H1 (cell line): ENCODE measurements at regions not wholly inside any gene's neighbourhood (a gene's known extent, or its start where the extent isn't known, plus 50 kb on each side); places are given as distances from the start of the nearest gene placed in this dataset.

Experiments
- CTCF ChIA-PET: fragments of 300-600 bp; sonication (Branson Sonifier 250); formaldehyde crosslinking; loops from one replicate; lab custom pipeline; 2021; ENCODE audit not compliant: partially characterized antibody; lab: Charles Lee
- POLR2A ChIA-PET: fragments of 300-600 bp; sonication (Branson Sonifier 250); formaldehyde crosslinking; loops from one replicate; lab custom pipeline; 2021; ENCODE audit warnings: inconsistent platforms; ENCODE audit not compliant: partially characterized antibody; lab: Charles Lee
- DNase-seq, 2 experiments: peaks; one replicate each; pipeline versions ENCODE4 v3.0.0 to v3.0.0-alpha.2; 2010 to 2022; ENCODE audit warnings: low spot score in 2 of 2, low read depth in 1 of 2, mixed read lengths in 1 of 2
- FAIRE-seq: peaks from 2 replicates; lab custom pipeline; 2011; peaks lifted over from hg19 to GRCh38; lab: Jason Lieb, UNC
- H2AFZ ChIP-seq: 2 replicates; pipeline ENCODE4 v1.8.1; 2012; ENCODE audit warnings: low read length, inconsistent platforms
- H2AK5ac ChIP-seq: 2 replicates; pipeline ENCODE4 v1.6.1; 2013; ENCODE audit warnings: low read depth, low read length
- H2BK120ac ChIP-seq: replicated peaks from 2 replicates; pipeline ENCODE3; 2013; ENCODE audit warnings: low read depth, low read length, inconsistent platforms
- H2BK12ac ChIP-seq: 2 replicates; pipeline ENCODE4 v1.6.1; 2013; ENCODE audit warnings: low read depth, low read length
- H2BK15ac ChIP-seq: 2 replicates; pipeline ENCODE4 v1.6.1; 2013; ENCODE audit warnings: low read length
- H2BK20ac ChIP-seq: 2 replicates; pipeline ENCODE4 v1.6.1; 2013; ENCODE audit warnings: low read length
- H2BK5ac ChIP-seq: 2 replicates; pipeline ENCODE4 v1.6.1; 2013; ENCODE audit warnings: low read depth, low read length
- H3K14ac ChIP-seq: 2 replicates; pipeline ENCODE4 v1.6.1; 2013; ENCODE audit warnings: inconsistent platforms; ENCODE audit not compliant: insufficient read length
- H3K18ac ChIP-seq: 2 replicates; pipeline ENCODE4 v1.6.1; 2013; ENCODE audit warnings: low read length; ENCODE audit errors: extremely low read depth
- H3K23ac ChIP-seq: 2 replicates; pipeline ENCODE4 v1.6.1; 2013; ENCODE audit warnings: inconsistent platforms; ENCODE audit not compliant: insufficient read length
- H3K23me2 ChIP-seq: 2 replicates; pipeline ENCODE4 v1.6.1; 2013; ENCODE audit warnings: low read depth, low read length
- H3K27ac ChIP-seq: 2 replicates; pipeline ENCODE4 v1.6.1; 2011; ENCODE audit warnings: low read depth, low read length, inconsistent platforms
- H3K27me3 ChIP-seq, 4 experiments: replicated peaks in 1 of 4; 1 replicate in 1 of 4; 2 replicates in 3 of 4; pipeline versions ENCODE4 v1.6.1 to v1.8.1; 2011 to 2013; ENCODE audit warnings: low read length in 3 of 4, mild to moderate bottlenecking in 3 of 4, inconsistent platforms in 2 of 4, mixed read lengths in 2 of 4, moderate library complexity in 1 of 4; ENCODE audit not compliant: control insufficient read depth in 3 of 4, insufficient read depth in 3 of 4; ENCODE audit errors: extremely low read depth in 1 of 4
- H3K36me3 ChIP-seq, 4 experiments: 2 replicates each; pipeline versions ENCODE4 v1.6.1 to v1.8.1; 2011 to 2013; ENCODE audit warnings: mild to moderate bottlenecking in 4 of 4, low read length in 3 of 4, moderate library complexity in 2 of 4, control low read depth in 1 of 4, inconsistent platforms in 1 of 4; ENCODE audit not compliant: insufficient read depth in 4 of 4, control insufficient read depth in 2 of 4
- H3K4ac ChIP-seq: replicated peaks from 2 replicates; pipeline ENCODE3; 2013; ENCODE audit warnings: low read length, low read depth, mixed read lengths, inconsistent platforms; ENCODE audit not compliant: insufficient read length
- H3K4me1 ChIP-seq, 4 experiments: replicated peaks in 1 of 4; 1 replicate in 1 of 4; 2 replicates in 3 of 4; pipeline versions ENCODE4 v1.6.1 to v1.8.1; 2011 to 2013; ENCODE audit warnings: low read length in 3 of 4, inconsistent platforms in 2 of 4, mixed read lengths in 1 of 4; ENCODE audit not compliant: insufficient read depth in 4 of 4, control insufficient read depth in 3 of 4
- H3K4me2 ChIP-seq, 2 experiments: 2 replicates each; pipeline versions ENCODE4 v1.6.1 to v1.8.1; 2011 to 2013; ENCODE audit warnings: low read depth in 2 of 2, low read length in 2 of 2, control low read depth in 1 of 2, inconsistent platforms in 1 of 2, mild to moderate bottlenecking in 1 of 2; ENCODE audit not compliant: insufficient read depth in 1 of 2
- H3K4me3 ChIP-seq, 4 experiments: fragments of 200-600, 300-600 bp in 1 of 4; sonication (generic), shearing (Covaris generic), sonication (Bioruptor Twin) in 1 of 4; 2 replicates each; pipeline versions ENCODE4 v1.5.1 to v1.8.1; 2011 to 2016; ENCODE audit warnings: low read length in 4 of 4, low read depth in 3 of 4, control low read depth in 2 of 4, inconsistent platforms in 2 of 4, mild to moderate bottlenecking in 2 of 4, mixed read lengths in 1 of 4, moderate library complexity in 1 of 4; ENCODE audit not compliant: insufficient read depth in 2 of 4; ENCODE audit errors: extremely low read depth in 1 of 4
- H3K56ac ChIP-seq: replicated peaks from 2 replicates; pipeline ENCODE3; 2013; ENCODE audit warnings: low read depth, mild to moderate bottlenecking, mixed read lengths, low read length, inconsistent platforms; ENCODE audit not compliant: insufficient read length
- H3K79me1 ChIP-seq: 2 replicates; pipeline ENCODE4 v1.6.1; 2013; ENCODE audit warnings: low read depth, low read length, control low read depth
- H3K79me2 ChIP-seq, 2 experiments: 2 replicates each; pipeline versions ENCODE4 v1.6.1 to v1.8.1; 2012 to 2013; ENCODE audit warnings: low read length in 2 of 2, mild to moderate bottlenecking in 2 of 2, inconsistent platforms in 1 of 2; ENCODE audit not compliant: insufficient read depth in 2 of 2, control insufficient read depth in 1 of 2
- H3K9ac ChIP-seq, 4 experiments: replicated peaks in 1 of 4; 1 replicate in 1 of 4; 2 replicates in 3 of 4; pipeline versions ENCODE4 v1.6.1 to v1.8.1; 2011 to 2013; ENCODE audit warnings: low read depth in 3 of 4, low read length in 3 of 4, control low read depth in 2 of 4, mild to moderate bottlenecking in 2 of 4, moderate library complexity in 2 of 4, inconsistent platforms in 1 of 4; ENCODE audit errors: extremely low read depth in 1 of 4
- H3K9me3 ChIP-seq, 2 experiments: 2 replicates each; pipeline versions ENCODE4 v1.6.1 to v1.8.1; 2012 to 2013; ENCODE audit warnings: mild to moderate bottlenecking in 2 of 2, moderate library complexity in 2 of 2, control low read depth in 1 of 2, inconsistent platforms in 1 of 2, low read depth in 1 of 2, low read length in 1 of 2, mixed read lengths in 1 of 2; ENCODE audit not compliant: insufficient read depth in 2 of 2
- H4K20me1 ChIP-seq, 2 experiments: replicated peaks in 1 of 2; 2 replicates each; pipeline versions ENCODE3 to v1.8.1; 2011 to 2013; ENCODE audit warnings: inconsistent platforms in 2 of 2, low read length in 2 of 2, mild to moderate bottlenecking in 1 of 2; ENCODE audit not compliant: insufficient read depth in 2 of 2, control insufficient read depth in 1 of 2
- H4K5ac ChIP-seq: 2 replicates; pipeline ENCODE4 v1.6.1; 2013; ENCODE audit warnings: low read length, low read depth, mixed read lengths, inconsistent platforms; ENCODE audit not compliant: insufficient read length
- H4K8ac ChIP-seq: 2 replicates; pipeline ENCODE4 v1.8.0; 2013; ENCODE audit warnings: mild to moderate bottlenecking, moderate library complexity, low read length, inconsistent platforms; ENCODE audit not compliant: insufficient read depth; ENCODE audit errors: extremely low read depth
- H4K91ac ChIP-seq: replicated peaks from 2 replicates; pipeline ENCODE3; 2013; ENCODE audit warnings: low read length, mixed read lengths, inconsistent platforms; ENCODE audit not compliant: insufficient read length
- CBX8 ChIP-seq: fragments of 300-800, 300-1000 bp; sonication (generic); IDR thresholded peaks from 2 replicates; pipeline ENCODE4 v1.7.1; 2016; ENCODE audit warnings: low read depth, low read length, borderline replicate concordance
- RNF2 ChIP-seq: fragments of 200-900, 300-1000 bp; sonication (generic); IDR thresholded peaks from 2 replicates; pipeline ENCODE4 v1.7.1; 2016; ENCODE audit warnings: borderline replicate concordance, low read depth, mild to moderate bottlenecking, antibody characterized with exemption, low read length; ENCODE audit not compliant: poor library complexity, severe bottlenecking; ENCODE audit errors: missing control alignments
- TCF12 ChIP-seq: IDR thresholded peaks from 2 replicates; pipeline ENCODE4 v1.6.1; 2011; ENCODE audit warnings: low read depth, mild to moderate bottlenecking, low read length

DNA sequence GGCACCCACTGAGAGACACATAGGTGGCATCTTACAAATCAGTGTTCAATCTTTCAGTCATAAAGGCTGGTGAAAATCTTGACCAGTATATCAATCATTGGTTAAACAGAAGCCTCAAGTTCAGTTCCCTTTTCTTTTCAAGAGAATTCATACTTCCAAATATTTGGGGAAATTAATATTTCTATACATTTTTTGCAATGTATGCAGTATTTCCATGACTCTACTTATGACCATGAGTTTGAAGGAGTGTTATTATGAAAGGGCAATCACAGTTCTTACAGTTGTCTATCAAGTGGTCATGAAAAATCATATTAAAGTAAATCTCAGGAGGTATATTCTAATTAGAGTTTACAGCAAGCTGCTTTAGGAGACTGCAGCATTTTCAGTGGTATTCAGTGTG is 724.0 kb downstream of the ANKRD7 start:
- no peak overlapping the region for H3K4me3 ChIP-seq
- no peak overlapping the region for H2AK5ac ChIP-seq
- H2BK15ac ChIP-seq = no peak overlapping the region
- POLR2A ChIA-PET = no interaction called here
- H3K4ac ChIP-seq = no peak overlapping the region
- DNase-seq = no peak
- no peak overlapping the region for H3K9ac ChIP-seq
- H3K18ac ChIP-seq = no peak overlapping the region
- no peak overlapping the region for H3K4me2 ChIP-seq
- H2BK12ac ChIP-seq = no peak overlapping the region
- H4K8ac ChIP-seq = no peak overlapping the region
- H3K9me3 ChIP-seq = no peaks in the 10 kb centered on the region
- H4K5ac ChIP-seq = no peak overlapping the region
- H3K14ac ChIP-seq = no peak overlapping the region
- H3K27me3 ChIP-seq = no peaks in the 10 kb centered on the region
- H2AFZ ChIP-seq = no peak overlapping the region
- no peaks in the 10 kb centered on the region for H3K36me3 ChIP-seq
- H3K4me1 ChIP-seq = no peaks in the 10 kb centered on the region
- no peaks in the 10 kb centered on the region for H4K20me1 ChIP-seq
- no peak for FAIRE-seq
- no peaks in the 10 kb centered on the region for H3K79me2 ChIP-seq
- H2BK5ac ChIP-seq = no peak overlapping the region
- no peak overlapping the region for H3K27ac ChIP-seq
- no peak overlapping the region for H2BK120ac ChIP-seq
- no peak overlapping the region for H2BK20ac ChIP-seq
- H4K91ac ChIP-seq = no peak overlapping the region
- no peaks in the 10 kb centered on the region for H3K23me2 ChIP-seq
- H3K79me1 ChIP-seq = no peaks in the 10 kb centered on the region
- no peak overlapping the region for H3K56ac ChIP-seq
- H3K23ac ChIP-seq = no peak overlapping the region
- CTCF ChIA-PET = no interaction called here
- TF ChIP-seq CBX8 (no peak), TCF12 (no peak), RNF2 (no peak)
